ENCODE measurements at regions not wholly inside any gene's neighbourhood (a gene's known extent, or its start where the extent isn't known, plus 50 kb on each side); places are given as distances from the start of the nearest gene placed in this dataset.

GRCh38 chr1:232423591-232423990 is 206.3 kb downstream of the SIPA1L2 start:
- no peak for ATAC-seq
- 79 to 87% methylated on average over 3 of the region's 3 CpGs for WGBS, 2 donors (ENCODE audit: low coverage in 1 of 2)
- Histone ChIP-seq H3K9me3 (no peaks in the 10 kb centered on the region), H3K4me3 (no peak overlapping the region), H3K27ac (no peak overlapping the region), H3K4me1 (peaks cover 0 to 19% (median 0%) of the 10 kb centered on the region in 3 donors), H3K36me3 (peaks cover 0 to 74% of the 10 kb centered on the region in 2 donors), H3K27me3 (no peaks in the 10 kb centered on the region)
- TF ChIP-seq POLR2A (IDR thresholded peaks at IDR 0.05) (no peak), POLR2AphosphoS5 (IDR thresholded peaks at IDR 0.05) (no peak), CTCF (IDR thresholded peaks at IDR 0.05) (no peak), EP300 (IDR thresholded peaks at IDR 0.05) (no peak)

GRCh38 chr1:232422898-232423297 is 207.0 kb downstream of the SIPA1L2 start:
- Histone ChIP-seq H3K27me3 (no peaks in the 10 kb centered on the region), H3K4me1 (peaks cover 0 to 17% (median 0%) of the 10 kb centered on the region in 3 donors), H3K9me3 (no peaks in the 10 kb centered on the region), H3K36me3 (peaks cover 0 to 77% of the 10 kb centered on the region in 2 donors), H3K27ac (no peak overlapping the region), H3K4me3 (no peak overlapping the region)
- no peak for ATAC-seq
- WGBS, 2 donors (ENCODE audit: low coverage in 1 of 2): 92% methylated on average over 8 of the region's 8 CpGs
- TF ChIP-seq POLR2A (IDR thresholded peaks at IDR 0.05): no peak
- no peak for TF ChIP-seq CTCF (IDR thresholded peaks at IDR 0.05)
- TF ChIP-seq EP300 (IDR thresholded peaks at IDR 0.05): no peak
- no peak for TF ChIP-seq POLR2AphosphoS5 (IDR thresholded peaks at IDR 0.05)

GRCh38 chr1:232422098-232422497 is 207.8 kb downstream of the SIPA1L2 start:
- Histone ChIP-seq H3K27ac (no peak overlapping the region), H3K27me3 (no peaks in the 10 kb centered on the region), H3K4me3 (no peak overlapping the region), H3K4me1 (peaks cover 0 to 9% (median 0%) of the 10 kb centered on the region in 3 donors), H3K36me3 (peaks cover 0 to 77% of the 10 kb centered on the region in 2 donors), H3K9me3 (no peaks in the 10 kb centered on the region)
- no peak for ATAC-seq
- TF ChIP-seq CTCF (IDR thresholded peaks at IDR 0.05): no peak
- TF ChIP-seq POLR2A (IDR thresholded peaks at IDR 0.05): no peak
- no peak for TF ChIP-seq POLR2AphosphoS5 (IDR thresholded peaks at IDR 0.05)
- no peak for TF ChIP-seq EP300 (IDR thresholded peaks at IDR 0.05)

GRCh38 chr1:232421143-232421796 is 208.7 kb downstream of the SIPA1L2 start:
- H3K36me3 ChIP-seq: peaks cover 0 to 82% of the 10 kb centered on the region in 2 donors
- no peak overlapping the region for H3K27ac ChIP-seq
- H3K4me3 ChIP-seq: no peak overlapping the region
- peaks cover 0 to under 1% (median 0%) of the 10 kb centered on the region in 3 donors for H3K4me1 ChIP-seq
- WGBS, 2 donors (ENCODE audit: low coverage in 1 of 2): 94 to 96% methylated on average over 6 to 7 of the region's 9 CpGs
- no peaks in the 10 kb centered on the region for H3K27me3 ChIP-seq
- ATAC-seq: no peak
- no peaks in the 10 kb centered on the region for H3K9me3 ChIP-seq
- TF ChIP-seq POLR2A (IDR thresholded peaks at IDR 0.05) (no peak), POLR2AphosphoS5 (IDR thresholded peaks at IDR 0.05) (no peak), CTCF (IDR thresholded peaks at IDR 0.05) (no peak), EP300 (IDR thresholded peaks at IDR 0.05) (no peak)

GRCh38 chr1:232417636-232418248 is 212.2 kb downstream of the SIPA1L2 start:
- Histone ChIP-seq H3K4me1 (no peaks in the 10 kb centered on the region), H3K27me3 (no peaks in the 10 kb centered on the region), H3K9me3 (no peaks in the 10 kb centered on the region), H3K36me3 (peaks cover 0 to 90% of the 10 kb centered on the region in 2 donors), H3K27ac (peak overlapping the region in 3 of 4 donors; percentile 22 to 49 (median 24)), H3K4me3 (no peak overlapping the region)
- 72 to 74% methylated on average over 8 to 10 of the region's 10 CpGs for WGBS, 2 donors (ENCODE audit: low coverage in 1 of 2)
- no peak for TF ChIP-seq EP300 (IDR thresholded peaks at IDR 0.05)
- TF ChIP-seq POLR2A (IDR thresholded peaks at IDR 0.05): no peak
- no peak for TF ChIP-seq CTCF (IDR thresholded peaks at IDR 0.05)
- peak; percentile 25 for TF ChIP-seq POLR2AphosphoS5 (IDR thresholded peaks at IDR 0.05)
- ATAC-seq: no peak

Data from gastroesophageal sphincter (tissue), 4 donors.